ENCODE measurements at regions not wholly inside any gene's neighbourhood (a gene's known extent, or its start where the extent isn't known, plus 50 kb on each side); places are given as distances from the start of the nearest gene placed in this dataset.

- no peak for DNase-seq (ENCODE audit: low read depth)
Observed at GRCh38 chr22:48186146-48186790, 1423.8 kb downstream of the TBC1D22A start.

GRCh38 chr22:48185071-48186055 is 1422.9 kb downstream of the TBC1D22A start:
- no peak for DNase-seq (ENCODE audit: low read depth)

DNA sequence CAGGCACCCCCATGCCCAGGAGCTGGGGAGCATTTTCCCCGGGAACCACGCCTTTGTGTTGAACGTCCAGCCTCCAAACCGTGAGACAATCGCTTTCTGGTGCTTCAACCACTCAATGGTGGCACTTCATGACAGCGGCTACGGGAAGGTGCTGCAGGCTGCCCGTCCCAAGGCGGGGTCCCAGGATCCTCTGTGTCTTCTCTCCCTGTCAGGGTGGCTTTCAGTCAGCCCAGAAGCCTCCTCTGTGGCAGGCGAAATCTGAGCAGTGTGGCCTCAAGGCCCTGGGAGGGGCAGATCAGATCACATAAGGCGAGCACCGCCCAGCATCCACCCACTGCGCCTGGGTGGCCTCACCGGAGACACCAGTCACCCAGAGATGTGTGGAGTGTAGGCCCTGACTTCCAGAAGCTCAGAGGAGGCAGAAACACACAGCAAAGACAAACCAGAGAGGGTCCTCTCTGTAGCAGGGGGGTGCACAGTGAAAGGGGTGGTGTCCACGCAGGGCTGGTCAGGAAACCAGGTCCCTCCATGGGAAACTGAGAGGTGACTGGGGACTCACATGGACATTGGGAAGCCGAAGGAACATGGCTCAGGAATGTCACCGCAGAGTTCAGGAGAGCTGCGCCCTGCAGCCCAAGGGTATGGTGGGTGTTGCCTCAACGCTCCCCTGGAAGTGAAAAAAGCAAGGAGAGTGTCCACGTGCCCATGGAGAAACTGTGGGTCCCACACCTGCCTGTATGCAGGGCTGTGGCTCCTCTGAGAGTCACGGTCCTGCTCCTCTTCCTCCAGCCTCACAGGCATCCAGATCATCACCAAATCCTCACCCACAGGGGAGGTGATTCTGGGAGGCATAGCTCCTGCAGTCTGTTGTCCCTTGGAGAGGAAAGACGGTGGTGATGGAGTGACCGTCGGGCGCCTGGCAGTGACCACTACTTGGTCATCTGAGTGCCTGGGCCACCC is 1420.7 kb downstream of the TBC1D22A start:
- no peak for DNase-seq (ENCODE audit: low read depth)

DNA sequence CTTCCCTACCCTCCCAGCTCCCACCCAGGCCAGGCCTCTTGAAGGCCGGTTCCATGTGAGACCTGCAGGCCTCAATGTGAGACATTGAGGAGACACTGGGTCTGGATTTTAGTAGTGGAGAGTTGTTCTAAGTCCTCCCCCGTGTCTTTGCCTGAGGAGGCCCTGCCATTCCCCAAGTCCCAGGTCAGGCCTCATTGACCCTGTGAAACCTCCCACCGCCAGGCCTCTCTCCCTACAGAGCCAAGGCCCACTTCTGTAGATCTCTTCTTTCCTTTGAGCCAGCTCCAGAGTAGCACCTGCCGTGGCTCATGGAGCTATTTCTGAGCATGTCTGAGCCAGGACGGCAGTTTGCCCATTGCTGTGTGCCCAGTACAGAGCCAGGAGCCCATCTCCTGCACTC is 1419.6 kb downstream of the TBC1D22A start:
- no peak for DNase-seq (ENCODE audit: low read depth)

DNA sequence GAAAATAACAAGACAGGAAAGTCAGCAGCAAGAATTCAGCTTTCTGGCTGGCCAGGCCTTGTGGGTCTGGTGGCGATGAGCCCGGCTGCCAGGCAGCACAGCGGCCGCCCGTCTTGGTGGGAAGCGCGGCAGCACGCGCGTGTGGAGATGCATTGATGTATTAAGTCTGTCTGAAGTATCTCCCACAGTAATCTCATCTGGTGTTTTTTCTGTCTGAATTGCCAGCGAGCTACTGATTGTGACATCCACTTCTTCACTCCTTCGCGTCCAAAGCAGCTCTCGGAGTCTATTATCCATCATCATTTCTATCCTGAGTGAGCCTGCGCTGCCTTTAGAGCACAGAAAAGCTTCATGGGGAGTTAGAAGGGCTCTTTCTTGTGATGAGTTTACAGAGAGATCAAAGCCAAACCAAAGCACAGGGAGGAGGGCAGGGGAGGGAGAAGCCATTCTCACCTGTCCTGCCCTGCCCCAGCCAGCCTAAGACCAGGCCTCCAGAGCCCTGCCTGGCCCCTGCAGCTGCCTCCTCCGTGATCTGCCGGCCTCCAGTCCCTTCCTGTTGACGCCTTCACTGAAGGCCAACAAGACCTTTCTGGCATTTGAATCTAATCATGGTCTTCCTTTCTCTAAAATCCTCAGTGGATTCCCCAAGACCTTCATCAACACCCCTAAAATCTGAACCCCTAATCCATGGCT is 1419.0 kb downstream of the TBC1D22A start:
- no peak for DNase-seq (ENCODE audit: low read depth)

- no peak for DNase-seq (ENCODE audit: low read depth)
Observed at GRCh38 chr22:48180631-48181030, 1418.2 kb downstream of the TBC1D22A start.

- no peak for DNase-seq (ENCODE audit: low read depth)
Observed at GRCh38 chr22:48179571-48180546, 1417.4 kb downstream of the TBC1D22A start.

DNA sequence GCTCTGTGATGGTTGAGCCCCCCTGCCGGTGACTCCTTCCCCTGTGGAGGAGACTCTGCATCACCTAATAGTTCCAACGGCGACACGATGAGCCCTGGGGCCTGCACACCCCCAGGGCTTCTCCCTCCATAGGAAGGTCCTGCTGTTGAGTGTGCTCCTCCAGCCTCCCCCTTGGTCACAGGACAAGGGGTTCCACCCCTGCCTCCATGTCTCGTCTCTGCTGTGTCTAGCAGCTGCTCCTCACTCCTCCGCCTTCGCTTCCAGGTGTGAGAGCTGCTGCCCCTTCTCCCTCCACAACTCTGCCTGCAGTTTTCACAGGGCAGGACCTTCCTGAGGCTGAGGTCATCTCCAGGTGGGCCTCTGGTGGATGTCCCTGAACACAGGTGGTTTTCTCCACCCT is 1416.1 kb downstream of the TBC1D22A start:
- DNase-seq (ENCODE audit: low read depth): no peak

- no peak for DNase-seq (ENCODE audit: low read depth)
Observed at GRCh38 chr22:48177631-48178030, 1415.2 kb downstream of the TBC1D22A start.

DNA sequence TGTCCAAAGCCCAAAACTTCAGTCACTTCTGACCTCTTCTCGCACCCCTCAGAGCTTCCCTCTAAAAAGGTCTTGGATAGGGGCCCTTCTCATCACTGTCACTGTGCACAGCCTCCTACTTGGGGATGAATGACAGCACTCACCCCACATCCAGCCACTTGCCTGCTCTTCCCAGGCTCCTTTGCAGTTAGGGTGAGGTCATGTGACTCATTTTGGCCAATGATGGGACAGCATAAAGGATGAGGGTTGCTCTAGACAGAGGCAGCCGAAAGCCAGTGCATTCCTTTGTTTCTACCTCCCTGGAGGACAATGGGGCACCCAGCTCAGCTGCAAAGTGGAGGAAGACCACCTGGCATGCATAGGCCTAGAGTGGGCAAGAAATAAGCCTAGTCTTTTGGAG is 1413.3 kb downstream of the TBC1D22A start:
- DNase-seq (ENCODE audit: low read depth): no peak

DNA sequence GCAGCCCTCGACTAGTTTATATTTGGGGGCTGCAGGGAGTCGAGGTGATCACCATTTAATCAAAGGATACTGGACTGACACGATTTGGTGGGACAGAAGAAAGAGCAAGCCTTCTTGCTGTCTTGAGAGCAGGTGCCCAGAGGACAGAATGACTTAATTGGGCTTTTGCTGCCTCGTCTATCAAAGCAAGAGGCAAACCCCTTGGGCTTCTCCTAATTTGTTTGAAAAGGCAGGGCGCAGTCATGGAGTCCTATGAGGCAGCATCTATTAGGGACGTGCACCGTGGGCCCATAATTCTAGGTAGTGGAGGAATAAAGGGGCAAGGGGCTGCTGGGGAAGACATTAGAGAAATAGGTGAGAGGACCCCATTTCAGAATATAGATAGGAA is 1411.3 kb downstream of the TBC1D22A start:
- DNase-seq (ENCODE audit: low read depth): no peak

DNA sequence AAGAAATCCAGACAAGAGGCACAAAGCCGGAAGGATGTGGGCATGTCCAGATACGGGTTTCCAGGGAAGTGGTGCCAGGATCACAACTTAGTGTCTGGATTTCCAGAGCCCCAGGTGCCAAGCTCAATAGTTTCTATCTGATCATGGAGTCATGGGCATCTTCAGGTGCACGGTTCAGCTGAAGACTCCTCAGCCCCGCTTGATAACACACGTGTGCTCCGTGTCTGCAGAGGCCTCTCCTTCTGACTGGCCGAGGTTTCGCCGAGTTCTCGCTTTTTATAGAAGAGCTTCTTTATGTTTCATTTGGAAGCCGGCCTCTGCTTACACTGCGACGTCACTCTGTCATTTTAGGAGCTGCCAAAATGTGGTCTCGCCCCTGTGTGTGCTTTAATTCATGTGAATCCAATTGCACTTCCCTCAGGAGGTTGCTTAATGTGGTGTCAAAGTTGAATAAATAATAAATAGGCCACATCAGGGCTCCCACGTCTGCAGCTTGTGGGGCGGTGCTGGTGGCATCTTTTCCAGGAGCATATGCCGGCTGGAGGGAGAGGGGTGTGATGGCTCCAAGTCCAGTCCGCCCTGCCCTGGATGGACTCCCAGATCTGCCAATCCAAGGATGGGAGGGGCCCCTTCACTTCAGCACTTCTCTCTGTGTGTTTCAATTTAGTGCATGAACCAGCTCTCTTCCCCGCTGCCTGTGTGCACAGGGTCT is 1410.8 kb downstream of the TBC1D22A start:
- no peak for DNase-seq (ENCODE audit: low read depth)

DNA sequence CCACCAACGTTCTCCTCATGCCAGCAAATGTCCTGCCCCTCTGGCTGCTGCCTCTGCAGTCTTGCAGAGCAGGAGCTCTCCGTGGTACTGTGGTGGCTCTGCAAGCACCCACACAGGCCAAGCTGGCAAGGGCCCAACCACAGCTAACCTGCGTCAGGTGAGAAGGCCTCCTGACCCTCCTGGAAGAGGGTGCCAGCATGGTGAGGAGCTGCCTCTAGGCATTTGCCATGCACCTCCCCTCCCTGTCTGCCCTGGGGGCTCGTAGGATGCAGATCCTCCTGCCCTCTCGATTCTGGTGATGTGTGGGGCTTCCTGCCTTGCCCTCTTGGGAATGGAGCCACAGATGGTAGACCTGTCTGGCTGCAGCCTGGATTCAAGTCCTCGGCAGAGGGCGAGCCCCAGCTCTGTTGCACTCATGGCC is 1408.8 kb downstream of the TBC1D22A start:
- DNase-seq (ENCODE audit: low read depth): no peak

- DNase-seq (ENCODE audit: low read depth): no peak
Observed at GRCh38 chr22:48169227-48169626, 1406.8 kb downstream of the TBC1D22A start.

DNA sequence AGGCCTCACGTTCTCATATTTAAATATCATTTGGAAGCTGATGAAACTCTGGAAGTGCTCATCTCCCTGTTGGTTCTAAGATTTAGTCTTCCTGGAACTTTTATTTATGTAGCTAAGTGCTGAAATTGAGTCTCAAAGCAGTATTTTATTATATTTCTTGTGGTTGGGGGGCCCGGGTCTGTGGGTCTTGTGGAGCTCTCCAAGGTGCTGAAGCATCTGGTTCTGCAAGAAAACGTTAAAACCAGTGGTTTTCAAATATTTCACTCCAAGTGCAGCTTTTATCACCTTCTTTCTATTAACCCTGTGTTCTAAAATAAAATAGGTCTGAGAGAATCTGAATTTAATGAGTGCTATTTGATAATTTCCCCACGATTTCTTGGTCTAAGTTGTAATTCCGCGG is 1404.8 kb downstream of the TBC1D22A start:
- DNase-seq (ENCODE audit: low read depth): no peak

DNA sequence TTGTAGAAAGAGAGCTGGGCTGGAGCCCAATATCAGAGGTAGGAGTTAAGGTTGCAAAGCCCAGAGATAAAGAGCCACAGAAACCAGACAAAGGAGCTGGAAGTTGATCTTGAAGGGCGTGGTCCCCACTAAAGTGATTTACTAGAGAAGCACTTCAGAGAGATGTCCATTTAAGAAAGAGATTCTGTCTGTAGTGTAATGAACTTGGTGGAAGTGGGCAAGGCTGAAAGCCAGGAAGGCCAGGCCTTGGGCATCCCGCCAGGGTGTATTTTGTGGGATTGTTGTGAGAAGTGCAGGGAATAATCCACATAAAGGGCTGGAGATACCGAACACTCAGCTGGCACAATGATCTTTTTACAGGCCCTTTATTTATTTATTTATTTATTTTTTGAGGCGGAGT is 1398.8 kb downstream of the TBC1D22A start:
- no peak for DNase-seq (ENCODE audit: low read depth)

- DNase-seq (ENCODE audit: low read depth): no peak
Observed at GRCh38 chr22:48157676-48158075, 1395.2 kb downstream of the TBC1D22A start.

DNA sequence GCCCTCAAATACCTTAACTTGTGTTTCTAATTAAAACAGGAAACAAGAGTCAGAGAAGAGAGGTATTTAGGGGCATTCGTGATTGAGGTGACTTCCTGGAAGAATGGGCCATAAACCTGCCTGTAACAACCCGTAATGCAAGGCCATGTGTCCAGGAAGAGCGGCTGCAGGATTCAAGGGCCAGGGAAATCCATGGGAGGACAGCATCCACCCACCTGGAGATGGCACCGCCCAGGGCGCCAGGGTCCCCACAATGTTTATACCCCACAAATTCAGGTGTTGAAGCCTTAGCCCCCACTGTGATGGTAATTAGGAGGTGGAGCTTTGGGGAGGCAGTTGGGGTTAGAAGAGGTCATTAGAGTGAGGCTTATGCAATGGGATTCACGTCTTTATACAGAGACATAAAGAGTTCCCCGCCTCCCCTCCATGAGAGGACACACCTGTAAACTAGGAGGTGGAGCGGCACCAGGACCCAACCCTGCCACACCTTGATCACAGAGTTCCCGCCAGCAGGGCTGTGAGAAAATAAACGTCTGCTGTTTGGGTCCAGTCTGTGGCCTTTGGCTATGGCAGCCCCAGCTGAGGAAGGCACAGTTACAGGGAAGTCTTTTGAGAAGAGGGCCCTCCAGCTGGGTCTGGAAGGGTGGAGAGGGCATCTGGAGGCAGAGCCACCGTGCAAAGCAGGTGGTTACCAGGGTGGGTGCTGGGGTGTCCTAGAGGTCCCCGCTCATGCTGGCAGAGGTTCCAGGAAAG is 1394.3 kb downstream of the TBC1D22A start:
- no peak for DNase-seq (ENCODE audit: low read depth)

- no peak for DNase-seq (ENCODE audit: low read depth)
Observed at GRCh38 chr22:48155446-48155845, 1393.0 kb downstream of the TBC1D22A start.

All from stimulated activated CD8-positive, alpha-beta memory T cell treated with anti-CD3 and anti-CD28 coated beads, Interleukin-12 subunit alpha, Interleukin-12 subunit beta, amount 100 ng/mL, for 1 hour (primary cell).